ENCODE measurements at regions not wholly inside any gene's neighbourhood (a gene's known extent, or its start where the extent isn't known, plus 50 kb on each side); places are given as distances from the start of the nearest gene placed in this dataset.

- no peak for TF ChIP-seq POLR2AphosphoS5 (IDR thresholded peaks at IDR 0.05)
- no peak for TF ChIP-seq POLR2A (IDR thresholded peaks at IDR 0.05)
These were observed 300.3 kb upstream of the PDZRN3 start for GRCh38 chr3:73925011-73925410.

All from prostate gland (tissue), 1 donor.